GM23338 (cell line): ENCODE measurements at regions not wholly inside any gene's neighbourhood (a gene's known extent, or its start where the extent isn't known, plus 50 kb on each side); places are given as distances from the start of the nearest gene placed in this dataset.

ENCODE experiments used
- ATAC-seq: fragments of 200-7000 bp; cut with Tn5 transposase; 3 replicates; pipeline ENCODE4 v1.9.1; 2020
- DNase-seq: peaks from one replicate; pipeline ENCODE4 v3.0.0-alpha.2; 2015; ENCODE audit warnings: low spot score
- H2AFZ ChIP-seq: fragments of 200-600 bp; sonication (generic); 2 replicates; pipeline ENCODE4 v1.8.0; 2016; ENCODE audit warnings: antibody characterized with exemption, mild to moderate bottlenecking, moderate library complexity
- H3F3A ChIP-seq: fragments of 200-600 bp; sonication (generic); replicated peaks from 2 replicates; pipeline ENCODE4 v1.8.0; 2017; ENCODE audit warnings: antibody characterized with exemption, mixed run types, low read depth
- H3K27ac ChIP-seq: fragments of 200-600 bp; sonication (generic); 2 replicates; pipeline ENCODE4 v1.6.1; 2016; ENCODE audit warnings: low read depth
- H3K27me3 ChIP-seq: fragments of 200-600 bp; sonication (generic); 2 replicates; pipeline ENCODE4 v1.8.0; 2016; ENCODE audit warnings: mild to moderate bottlenecking, mixed run types, moderate library complexity; ENCODE audit not compliant: insufficient read depth
- H3K36me3 ChIP-seq: fragments of 200-600 bp; sonication (generic); 2 replicates; pipeline ENCODE4 v1.8.0; 2016; ENCODE audit warnings: mild to moderate bottlenecking; ENCODE audit not compliant: insufficient read depth
- H3K4me1 ChIP-seq: fragments of 200-600 bp; sonication (generic); 2 replicates; pipeline ENCODE4 v1.8.0; 2016; ENCODE audit warnings: mild to moderate bottlenecking, moderate library complexity; ENCODE audit not compliant: insufficient read depth
- H3K4me2 ChIP-seq: fragments of 200-600 bp; sonication (generic); 2 replicates; pipeline ENCODE4 v1.7.1; 2017; ENCODE audit warnings: mixed run types
- H3K4me3 ChIP-seq: fragments of 200-600 bp; sonication (generic); 2 replicates; pipeline ENCODE4 v1.6.1; 2016; ENCODE audit warnings: mixed run types
- H3K79me2 ChIP-seq: fragments of 200-600 bp; sonication (generic); replicated peaks from 2 replicates; pipeline ENCODE4 v1.8.0; 2017; ENCODE audit warnings: mild to moderate bottlenecking; ENCODE audit not compliant: insufficient read depth
- H3K9me2 ChIP-seq: fragments of 200-600 bp; sonication (generic); 2 replicates; pipeline ENCODE4 v1.8.0; 2017; ENCODE audit not compliant: insufficient read depth
- H4K20me1 ChIP-seq: fragments of 200-600 bp; sonication (generic); replicated peaks from 2 replicates; pipeline ENCODE4 v1.8.0; 2017; ENCODE audit warnings: mild to moderate bottlenecking; ENCODE audit not compliant: insufficient read depth
- H3K27ac Mint-ChIP-seq: 2 replicates; pipeline ENCODE4 v1.8.0; 2020; ENCODE audit warnings: inconsistent platforms, mild to moderate bottlenecking, moderate library complexity, mixed read lengths
- H3K27me3 Mint-ChIP-seq: 3 replicates; pipeline ENCODE4 v1.8.0; 2022; ENCODE audit warnings: low read depth, mild to moderate bottlenecking, moderate library complexity, mixed read lengths, inconsistent platforms; ENCODE audit not compliant: insufficient read depth, poor library complexity
- H3K36me3 Mint-ChIP-seq: 3 replicates; pipeline ENCODE4 v1.8.0; 2021; ENCODE audit warnings: low read depth, mild to moderate bottlenecking, inconsistent platforms, moderate library complexity, mixed read lengths
- H3K4me1 Mint-ChIP-seq: 3 replicates; pipeline ENCODE4 v1.8.0; 2020; ENCODE audit warnings: mild to moderate bottlenecking, inconsistent platforms, mixed read lengths
- H3K4me3 Mint-ChIP-seq: 3 replicates; pipeline ENCODE4 v1.8.0; 2021; ENCODE audit warnings: moderate library complexity, mild to moderate bottlenecking, inconsistent platforms, mixed read lengths
- H3K9me3 Mint-ChIP-seq: 3 replicates; pipeline ENCODE4 v1.8.0; 2020; ENCODE audit warnings: moderate library complexity, mild to moderate bottlenecking, inconsistent platforms, mixed read lengths
- CREB1 ChIP-seq: fragments of 250-450 bp; sonication (Bioruptor Pico); IDR thresholded peaks from 2 replicates; pipeline ENCODE4 v1.5.0; 2020; ENCODE audit warnings: low read depth, mild to moderate bottlenecking, moderate library complexity
- CTCF ChIP-seq, 2 experiments: fragments of 200-600 bp in 1 of 2; sonication (generic) in 1 of 2; conservative IDR thresholded peaks; 2 replicates each; pipeline versions ENCODE4 v1.5.1 to v1.6.1; 2016 to 2017; ENCODE audit warnings: antibody characterized with exemption in 2 of 2, low read depth in 2 of 2, mild to moderate bottlenecking in 2 of 2, moderate library complexity in 1 of 2
- EZH2 ChIP-seq: fragments of 200-600 bp; sonication (generic); IDR thresholded peaks from one replicate; pipeline ENCODE4 v1.8.0; 2017; ENCODE audit warnings: antibody characterized with exemption, mild to moderate bottlenecking, low read depth; ENCODE audit not compliant: unreplicated experiment
- EZH2phosphoT487 ChIP-seq: fragments of 200-600 bp; sonication (generic); IDR thresholded peaks from one replicate; pipeline ENCODE4 v1.8.1; 2018; ENCODE audit warnings: antibody characterized with exemption; ENCODE audit not compliant: unreplicated experiment
- JUNB ChIP-seq: IDR thresholded peaks from one replicate; pipeline ENCODE4 v1.6.1; 2016; ENCODE audit warnings: antibody characterized with exemption; ENCODE audit not compliant: unreplicated experiment
- NANOG ChIP-seq: IDR thresholded peaks from 2 replicates; pipeline ENCODE4 v1.6.1; 2016; ENCODE audit warnings: antibody characterized with exemption, borderline replicate concordance
- POLR2AphosphoS5 ChIP-seq: IDR thresholded peaks from 2 replicates; pipeline ENCODE4 v1.6.1; 2016; ENCODE audit warnings: antibody characterized with exemption, low read depth
- ZNF114 ChIP-seq: fragments of 250-450 bp; sonication (Bioruptor Pico); IDR thresholded peaks from 2 replicates; pipeline ENCODE4 v1.5.0; 2020; ENCODE audit warnings: mild to moderate bottlenecking, moderate library complexity
- ZNF462 ChIP-seq: fragments of 250-450 bp; sonication (Bioruptor Pico); IDR thresholded peaks from 2 replicates; pipeline ENCODE4 v1.5.0; 2020; ENCODE audit warnings: mild to moderate bottlenecking, moderate library complexity
- TF ChIP-seq, protein P1 (sequence below): IDR thresholded peaks from one replicate; pipeline ENCODE4 v1.6.1; 2018; ENCODE audit warnings: antibody characterized with exemption; ENCODE audit not compliant: unreplicated experiment

DNA sequence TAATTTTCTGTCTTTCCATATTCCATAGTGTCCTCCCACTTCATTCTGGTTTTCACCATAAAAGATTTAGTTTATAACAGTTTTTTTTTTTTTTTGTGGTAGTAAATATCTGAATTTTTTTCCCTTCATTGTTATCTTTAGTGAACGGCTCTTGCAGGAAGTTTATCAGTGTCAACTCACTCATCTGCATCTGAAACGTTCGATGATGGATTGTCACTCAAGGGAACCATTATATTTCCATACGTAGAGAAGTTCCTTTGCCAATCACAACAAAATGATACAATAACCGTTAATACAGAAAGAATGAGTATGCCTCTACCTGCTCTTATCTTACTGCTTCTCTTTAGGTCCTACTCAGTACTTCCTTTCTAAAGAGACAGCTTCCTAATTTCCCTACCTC, 651.2 kb upstream of the KCNMB2 start:
- H3K4me1 ChIP-seq = no peaks in the 10 kb centered on the region
- no peaks in the 10 kb centered on the region for H3K9me2 ChIP-seq
- Mint-ChIP-seq H3K9me3 (no peaks in the 10 kb centered on the region), H3K27me3 (no peaks in the 10 kb centered on the region), H3K4me1 (peaks cover 4% of the 10 kb centered on the region; the same call in 1 of the 3 replicates), H3K27ac (no peak overlapping the region), H3K36me3 (no peaks in the 10 kb centered on the region), H3K4me3 (no peak overlapping the region)
- no peak for ATAC-seq
- no peaks in the 10 kb centered on the region for H3F3A ChIP-seq
- DNase-seq = no peak
- no peaks in the 10 kb centered on the region for H3K79me2 ChIP-seq
- no peak for TF ChIP-seq JUNB
- TF ChIP-seq, protein P1, sequence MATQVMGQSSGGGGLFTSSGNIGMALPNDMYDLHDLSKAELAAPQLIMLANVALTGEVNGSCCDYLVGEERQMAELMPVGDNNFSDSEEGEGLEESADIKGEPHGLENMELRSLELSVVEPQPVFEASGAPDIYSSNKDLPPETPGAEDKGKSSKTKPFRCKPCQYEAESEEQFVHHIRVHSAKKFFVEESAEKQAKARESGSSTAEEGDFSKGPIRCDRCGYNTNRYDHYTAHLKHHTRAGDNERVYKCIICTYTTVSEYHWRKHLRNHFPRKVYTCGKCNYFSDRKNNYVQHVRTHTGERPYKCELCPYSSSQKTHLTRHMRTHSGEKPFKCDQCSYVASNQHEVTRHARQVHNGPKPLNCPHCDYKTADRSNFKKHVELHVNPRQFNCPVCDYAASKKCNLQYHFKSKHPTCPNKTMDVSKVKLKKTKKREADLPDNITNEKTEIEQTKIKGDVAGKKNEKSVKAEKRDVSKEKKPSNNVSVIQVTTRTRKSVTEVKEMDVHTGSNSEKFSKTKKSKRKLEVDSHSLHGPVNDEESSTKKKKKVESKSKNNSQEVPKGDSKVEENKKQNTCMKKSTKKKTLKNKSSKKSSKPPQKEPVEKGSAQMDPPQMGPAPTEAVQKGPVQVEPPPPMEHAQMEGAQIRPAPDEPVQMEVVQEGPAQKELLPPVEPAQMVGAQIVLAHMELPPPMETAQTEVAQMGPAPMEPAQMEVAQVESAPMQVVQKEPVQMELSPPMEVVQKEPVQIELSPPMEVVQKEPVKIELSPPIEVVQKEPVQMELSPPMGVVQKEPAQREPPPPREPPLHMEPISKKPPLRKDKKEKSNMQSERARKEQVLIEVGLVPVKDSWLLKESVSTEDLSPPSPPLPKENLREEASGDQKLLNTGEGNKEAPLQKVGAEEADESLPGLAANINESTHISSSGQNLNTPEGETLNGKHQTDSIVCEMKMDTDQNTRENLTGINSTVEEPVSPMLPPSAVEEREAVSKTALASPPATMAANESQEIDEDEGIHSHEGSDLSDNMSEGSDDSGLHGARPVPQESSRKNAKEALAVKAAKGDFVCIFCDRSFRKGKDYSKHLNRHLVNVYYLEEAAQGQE = no peak
- TF ChIP-seq ZNF114 (CRISPR knock-in tag) = no peak
- TF ChIP-seq CTCF (conservative IDR thresholded peaks at IDR 0.05; ENCODE audit: low read depth in 2 of 2) = no peak
- TF ChIP-seq NANOG = no peak
- no peak for TF ChIP-seq EZH2phosphoT487
- no peak for TF ChIP-seq ZNF462 (CRISPR knock-in tag)
- no peak for TF ChIP-seq CREB1 (CRISPR knock-in tag)
- no peak for TF ChIP-seq POLR2AphosphoS5
- no peak for TF ChIP-seq EZH2
- no peak overlapping the region for H3K4me3 ChIP-seq
- H3K27ac ChIP-seq = no peak overlapping the region
- no peaks in the 10 kb centered on the region for H3K36me3 ChIP-seq
- H2AFZ ChIP-seq = no peak overlapping the region
- H3K4me2 ChIP-seq = no peak overlapping the region
- no peaks in the 10 kb centered on the region for H4K20me1 ChIP-seq
- H3K27me3 ChIP-seq = no peaks in the 10 kb centered on the region
